Stimulated activated CD4-positive, alpha-beta T cell treated with anti-CD3 and anti-CD28 coated beads, Interleukin-4, amount 100 ng/mL, for 4 hours (primary cell): ENCODE measurements at regions not wholly inside any gene's neighbourhood (a gene's known extent, or its start where the extent isn't known, plus 50 kb on each side); places are given as distances from the start of the nearest gene placed in this dataset.
"Not testable (repeated sequence)": the region's sequence is repeated elsewhere in the genome, so short reads cannot be mapped to it uniquely, and the experiment has no call there.

Source experiments
- DNase-seq, 2 experiments: peaks; one replicate each; pipeline ENCODE4 v3.0.0-alpha.2; 2020

DNA sequence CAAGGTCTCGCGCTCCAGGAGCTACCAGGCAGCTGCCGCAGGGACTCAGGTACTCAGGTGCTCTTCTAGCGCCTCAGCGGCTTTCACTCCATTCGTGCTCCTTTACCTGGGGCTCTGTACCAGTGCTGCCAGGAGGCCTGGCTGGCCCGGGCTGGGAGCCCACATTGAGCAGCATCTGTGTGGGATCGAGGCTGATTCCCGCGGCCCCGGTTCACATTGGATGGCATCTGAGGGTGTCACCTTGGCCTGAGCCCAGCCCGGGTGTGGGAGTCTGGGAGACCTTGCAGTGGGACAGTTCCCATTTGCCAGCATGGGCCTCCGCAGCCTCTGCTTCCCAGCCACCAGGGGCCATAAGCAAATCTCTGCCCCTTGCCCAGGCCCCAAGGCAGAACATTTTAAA lies 96.9 kb downstream of the NPIPB11 start:
- DNase-seq, result not testable (repeated sequence)

DNA sequence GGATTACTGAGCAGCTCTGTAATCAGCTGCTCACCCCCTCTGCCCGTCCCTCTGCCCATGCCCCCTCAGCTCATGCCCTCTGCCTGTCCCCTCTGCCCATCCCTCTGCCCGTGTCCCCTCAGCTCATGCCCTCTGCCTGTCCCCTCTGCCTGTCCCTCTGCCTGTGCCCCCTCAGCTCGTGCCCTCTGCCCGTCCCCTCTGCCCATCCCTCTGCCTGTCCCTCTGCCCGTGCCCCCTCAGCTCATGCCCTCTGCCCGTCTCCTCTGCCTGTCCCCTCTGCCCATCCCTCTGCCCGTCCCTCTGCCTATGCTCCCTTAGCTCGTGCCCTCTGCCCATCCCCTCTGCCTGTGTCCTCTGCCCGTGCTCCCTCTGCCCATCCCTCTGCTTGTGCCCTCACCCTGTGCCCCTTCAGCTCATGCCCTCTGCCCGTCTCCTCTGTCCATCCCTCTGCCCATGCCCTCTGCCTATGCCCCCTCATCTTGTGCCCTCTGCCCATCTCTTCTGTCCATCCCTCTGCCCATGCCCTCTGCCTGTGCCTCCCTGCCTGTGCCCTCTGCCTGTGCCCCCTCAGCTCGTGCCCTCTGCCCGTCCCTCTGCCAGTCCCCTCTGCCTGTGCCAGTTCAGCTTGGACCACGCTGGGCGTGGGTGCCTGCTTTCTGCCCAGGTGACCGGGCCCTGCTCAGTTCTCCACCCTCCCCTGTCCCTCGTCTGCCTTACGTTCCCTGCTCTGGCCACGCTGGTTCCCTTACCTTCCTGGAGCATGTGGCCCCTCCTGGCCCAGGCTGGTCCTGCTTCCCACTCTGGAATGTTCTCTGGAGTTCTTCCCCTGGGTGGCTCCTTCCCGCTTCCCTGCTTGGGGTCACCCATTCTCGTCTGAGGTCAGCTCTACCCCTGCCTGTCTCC lies 97.6 kb downstream of the NPIPB11 start:
- DNase-seq, result no peak

DNA sequence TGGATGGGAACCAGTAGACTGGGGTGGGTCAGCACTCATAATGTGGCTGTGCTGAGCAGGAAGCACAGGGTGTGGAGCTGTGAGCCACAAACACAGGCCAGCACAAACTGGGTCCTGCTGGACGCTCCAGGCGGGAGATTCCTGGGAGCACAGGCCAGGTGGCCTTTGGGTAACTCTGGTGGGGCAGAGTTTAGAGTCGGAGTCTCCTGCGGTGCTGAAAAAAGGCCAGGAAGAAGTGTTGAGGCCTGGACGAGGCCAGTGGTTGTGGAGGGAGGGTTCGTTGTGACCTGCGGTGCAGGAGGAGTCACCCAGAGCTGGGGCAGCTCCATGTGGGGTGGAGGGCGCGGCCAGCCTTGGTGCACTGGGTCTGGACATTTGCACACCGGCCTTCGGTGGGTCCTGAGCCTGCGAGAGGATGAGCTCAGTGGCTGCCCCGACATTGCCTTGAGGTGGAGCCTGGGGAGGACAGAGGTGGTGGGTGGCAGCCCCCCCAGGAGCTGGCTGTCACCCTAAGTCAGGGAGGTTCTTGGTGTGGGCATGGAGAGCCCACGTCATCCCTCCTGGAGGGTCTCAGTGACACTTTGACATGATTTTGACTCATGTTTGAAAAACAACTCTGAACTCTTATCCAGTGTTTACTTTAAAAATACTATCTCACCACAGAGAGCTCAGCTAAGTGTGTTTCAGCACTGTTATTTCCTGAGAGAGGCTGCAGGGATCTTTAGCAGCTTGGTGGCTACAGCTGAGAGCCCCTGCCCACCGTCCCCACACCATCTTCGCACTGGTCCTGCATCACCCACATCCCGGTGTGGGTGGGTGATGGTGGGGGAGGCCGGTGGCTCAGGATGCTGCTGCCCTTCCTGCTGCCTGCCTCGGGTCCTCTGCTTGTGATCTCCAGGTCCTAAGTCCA lies 98.7 kb downstream of the NPIPB11 start:
- DNase-seq, result no peak

DNA sequence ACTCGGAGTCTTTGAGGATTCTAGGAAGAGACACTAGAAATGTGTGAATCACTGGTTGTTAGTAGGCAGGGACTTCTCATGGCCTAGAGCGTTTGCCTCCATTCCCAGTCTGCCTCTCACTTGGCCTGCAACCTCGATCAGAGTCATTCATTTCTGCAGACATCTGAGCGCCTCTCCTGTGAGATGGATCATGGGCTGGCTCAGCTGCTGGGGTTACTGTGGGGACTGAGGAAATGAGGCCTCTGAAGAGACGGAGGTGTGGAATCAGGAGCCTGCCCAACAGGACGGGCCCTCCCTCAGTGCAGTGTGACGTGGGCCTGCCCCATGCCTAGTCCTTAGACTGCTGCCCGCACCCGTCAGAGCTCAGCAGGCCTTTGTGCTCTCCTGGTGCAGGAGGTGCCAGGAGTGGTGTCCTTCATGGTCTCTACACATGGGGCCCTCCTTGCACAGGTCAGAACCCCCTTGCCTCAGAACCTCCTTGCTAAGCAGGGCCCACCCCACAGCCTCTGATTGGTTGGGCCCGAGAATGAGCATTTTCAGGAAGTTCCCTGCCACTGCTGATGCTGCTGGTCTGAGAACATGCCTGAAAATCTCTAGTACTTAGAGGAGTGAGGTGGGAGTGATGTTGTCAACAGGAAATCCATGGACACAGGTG lies 99.4 kb downstream of the NPIPB11 start:
- no peak for DNase-seq

DNA sequence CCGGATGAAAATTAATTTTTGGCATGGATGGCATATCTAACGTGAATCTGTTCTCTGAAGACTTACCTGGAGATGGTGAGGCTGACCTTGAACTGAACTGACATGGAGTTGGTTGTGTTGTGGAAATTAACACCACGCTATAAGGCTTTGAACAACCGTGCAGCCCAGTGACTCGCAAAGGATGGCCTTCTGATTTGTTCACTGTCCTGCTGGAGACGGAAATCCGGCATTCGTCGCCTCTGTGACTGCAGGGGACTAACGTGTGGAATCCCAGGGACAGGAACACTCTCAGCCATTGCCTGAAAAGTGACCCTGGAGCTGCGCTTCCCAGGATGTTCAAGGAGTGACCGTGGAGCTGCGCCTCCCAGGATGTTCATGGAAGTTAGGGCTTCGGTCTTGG lies 100.3 kb downstream of the NPIPB11 start:
- DNase-seq, result no peak

DNA sequence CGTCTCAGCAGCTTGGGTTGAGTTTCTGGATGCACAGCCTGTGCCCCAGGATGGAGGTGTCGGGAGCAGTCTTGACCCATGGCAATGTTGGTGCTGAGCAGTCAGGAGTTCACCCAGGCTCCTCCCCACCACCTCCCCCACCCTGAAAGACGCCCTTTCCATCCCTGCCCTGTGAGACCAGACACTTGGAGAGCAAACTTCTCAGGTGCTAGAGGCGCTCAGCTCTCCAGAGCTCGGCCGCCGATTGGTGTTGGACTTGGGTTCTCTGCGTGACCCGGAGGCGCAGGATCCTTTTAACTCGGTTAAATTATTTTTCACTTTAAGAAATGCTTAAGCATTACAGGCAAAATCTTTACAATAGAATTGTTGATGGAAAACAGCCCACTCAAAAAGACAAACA lies 101.5 kb downstream of the NPIPB11 start:
- DNase-seq, result not testable (repeated sequence)

DNA sequence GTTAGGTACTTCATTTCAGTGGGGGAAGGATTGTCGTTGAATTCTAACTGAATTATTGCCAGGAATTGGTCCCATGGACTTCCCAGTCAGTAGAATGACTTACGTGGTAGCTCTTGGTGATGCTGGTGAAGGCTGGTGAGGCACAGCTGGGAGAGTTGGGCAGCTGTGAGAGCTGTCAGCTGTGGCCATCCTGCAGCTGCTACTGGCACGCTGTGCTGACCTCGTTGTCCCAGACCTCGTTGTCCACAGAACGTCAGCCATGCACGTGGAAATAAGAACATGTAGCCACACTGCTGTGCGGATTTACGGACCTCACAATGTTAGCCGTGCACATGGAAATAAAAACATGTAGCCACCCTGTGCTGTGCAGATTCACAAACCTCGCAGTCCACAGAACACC lies 102.3 kb downstream of the NPIPB11 start:
- no peak for DNase-seq

DNA sequence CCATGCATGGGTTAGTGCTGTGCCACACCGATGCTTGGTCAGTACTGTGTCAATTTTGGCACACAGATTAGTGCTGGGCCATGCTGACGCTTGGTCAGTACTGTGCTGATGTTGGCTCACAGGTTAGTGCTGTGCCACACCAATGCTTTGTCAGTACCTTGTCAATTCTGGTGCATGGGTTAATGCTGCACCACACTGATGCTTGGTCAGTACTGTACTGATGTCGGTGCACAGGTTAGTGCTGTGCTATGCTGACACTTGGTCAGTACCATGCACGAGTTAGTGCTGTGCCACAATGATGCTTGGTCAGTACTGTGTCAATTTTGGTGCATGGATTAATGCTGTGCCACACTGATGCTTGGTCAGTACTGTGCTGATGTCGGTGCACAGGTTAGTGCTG lies 103.0 kb downstream of the NPIPB11 start:
- no peak for DNase-seq

DNA sequence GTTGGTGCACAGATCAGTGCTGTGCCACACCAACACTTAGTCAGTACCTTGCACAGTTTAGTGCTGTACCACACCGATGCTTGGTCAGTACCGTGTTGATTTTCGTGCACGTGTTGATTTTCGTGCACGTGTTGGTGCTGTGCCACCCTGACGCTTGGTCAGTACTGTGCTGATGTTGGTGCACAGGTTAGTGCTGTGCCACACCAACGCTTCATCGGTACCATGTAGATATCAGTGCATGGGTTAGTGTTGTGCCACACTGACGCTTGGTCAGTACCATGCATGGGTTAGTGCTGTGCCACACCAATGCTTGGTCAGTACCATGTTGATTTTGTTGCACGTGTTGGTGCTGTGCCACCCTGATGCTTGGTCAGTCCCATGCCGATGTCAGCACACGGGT lies 103.5 kb downstream of the NPIPB11 start:
- no peak for DNase-seq

DNA sequence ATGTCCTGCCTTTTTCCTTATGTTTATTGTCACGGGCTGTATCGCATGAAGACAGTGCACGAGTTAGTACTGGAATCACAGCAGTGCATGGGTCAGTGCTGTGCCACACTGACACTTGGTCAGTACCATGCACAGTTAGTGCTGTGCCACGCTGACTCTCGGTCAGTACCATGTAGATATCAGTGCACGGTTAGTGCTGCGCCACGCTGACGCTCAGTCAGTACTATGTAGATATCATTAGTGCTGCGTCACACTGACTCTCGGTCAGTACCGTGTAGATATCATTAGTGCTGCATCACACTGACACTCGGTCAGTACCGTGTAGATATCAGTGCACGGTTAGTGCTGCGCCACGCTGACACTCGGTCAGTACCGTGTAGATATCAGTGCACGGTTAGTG lies 104.1 kb downstream of the NPIPB11 start:
- DNase-seq, result not testable (repeated sequence)

DNA sequence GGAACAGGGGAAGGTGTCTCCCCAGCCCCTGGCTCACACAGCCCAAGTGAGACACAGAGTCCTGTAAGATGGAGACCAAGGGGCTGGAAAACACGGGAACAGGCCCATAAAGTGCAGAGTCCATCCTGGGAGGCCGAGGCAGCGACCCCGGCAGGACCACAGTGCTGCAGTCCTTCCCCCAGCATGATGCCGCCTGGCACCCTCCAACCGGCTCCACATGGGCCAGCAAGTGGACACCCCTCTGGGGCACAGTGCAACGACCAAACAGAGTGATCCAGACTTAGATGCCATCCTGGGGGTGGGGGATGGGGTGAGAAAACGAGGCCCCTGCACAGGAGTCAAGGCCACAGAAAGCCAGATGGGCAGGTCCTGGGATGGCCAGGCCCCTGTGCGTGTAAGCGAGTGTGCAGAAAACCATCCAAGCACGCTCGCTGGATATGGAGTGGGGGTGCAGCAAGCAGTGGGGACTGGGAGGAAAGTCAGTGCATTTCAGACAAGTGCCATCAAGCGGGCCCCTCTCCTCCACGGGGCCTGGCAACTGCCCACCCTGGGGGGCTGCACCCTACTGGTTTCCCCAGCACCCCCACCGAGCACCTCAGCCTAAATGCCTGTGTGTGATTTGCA lies 104.7 kb downstream of the NPIPB11 start:
- not testable (repeated sequence) for DNase-seq

DNA sequence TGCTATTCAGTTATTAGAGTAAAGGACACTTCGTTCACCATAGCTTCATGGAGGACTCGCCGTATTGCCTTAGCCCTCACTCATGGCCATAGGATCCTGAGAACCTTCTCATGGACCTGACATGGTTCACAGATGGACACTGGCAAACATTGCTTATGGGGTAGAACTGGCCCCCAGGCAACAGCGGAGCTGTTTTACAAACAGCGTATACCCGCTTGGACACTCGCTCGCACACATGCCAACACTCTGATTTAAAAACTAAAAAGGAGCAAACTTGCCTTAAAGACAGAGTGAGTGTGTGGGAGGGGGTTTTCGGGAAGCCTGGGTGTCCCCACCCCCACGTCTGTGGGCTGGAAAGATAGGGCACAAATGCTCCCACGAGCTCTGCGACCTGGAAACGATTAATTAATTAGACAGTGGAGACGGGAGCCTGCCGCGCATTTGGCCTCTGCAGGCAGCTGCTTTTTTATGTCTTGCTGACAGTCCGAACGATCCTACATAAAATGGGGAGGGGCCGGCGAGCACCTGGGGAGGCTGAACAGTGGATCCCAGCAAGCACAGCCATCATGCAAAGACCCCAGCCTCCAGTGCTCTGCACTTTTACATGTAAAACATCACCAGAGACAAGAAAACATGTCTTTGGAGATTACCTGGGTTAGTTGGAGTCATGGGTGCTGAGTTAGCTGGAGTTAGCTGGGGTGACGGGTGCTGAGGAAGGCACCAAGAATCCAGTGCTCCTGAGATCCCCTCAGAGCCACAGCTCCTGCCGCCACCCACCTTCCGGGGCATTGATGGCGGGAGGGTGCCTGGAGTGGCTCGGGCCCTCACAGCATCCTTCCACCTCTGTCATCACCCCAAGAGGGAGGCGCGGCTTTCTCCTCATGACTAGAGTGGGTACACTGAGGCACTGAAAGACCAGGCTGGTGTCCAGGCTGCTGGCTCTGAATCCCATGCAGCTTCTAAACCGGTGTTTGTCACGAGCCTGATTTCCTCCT lies 105.7 kb downstream of the NPIPB11 start:
- not testable (repeated sequence) for DNase-seq

DNA sequence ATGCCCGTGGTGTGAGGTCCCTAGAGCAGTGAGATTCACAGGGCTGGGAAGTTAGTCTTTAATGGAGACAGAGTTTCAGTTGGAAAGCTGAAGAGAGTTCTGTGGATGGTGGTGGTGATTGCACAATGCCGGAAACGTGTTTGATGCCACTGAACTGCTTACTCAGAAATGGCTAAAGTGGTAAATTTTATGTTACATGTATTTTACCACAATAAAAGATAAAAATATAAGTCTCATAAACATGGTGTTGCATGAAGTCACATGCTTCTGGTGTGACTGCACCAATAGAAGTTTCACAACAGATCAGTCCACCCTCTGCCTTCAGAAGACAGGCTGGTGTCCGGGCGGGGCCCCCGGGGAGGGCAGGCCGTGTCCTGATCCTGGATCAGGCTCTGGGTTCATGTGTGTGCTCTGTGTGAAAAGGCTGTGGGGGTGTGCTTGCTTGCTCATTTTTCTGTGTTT lies 106.5 kb downstream of the NPIPB11 start:
- not testable (repeated sequence) for DNase-seq

DNA sequence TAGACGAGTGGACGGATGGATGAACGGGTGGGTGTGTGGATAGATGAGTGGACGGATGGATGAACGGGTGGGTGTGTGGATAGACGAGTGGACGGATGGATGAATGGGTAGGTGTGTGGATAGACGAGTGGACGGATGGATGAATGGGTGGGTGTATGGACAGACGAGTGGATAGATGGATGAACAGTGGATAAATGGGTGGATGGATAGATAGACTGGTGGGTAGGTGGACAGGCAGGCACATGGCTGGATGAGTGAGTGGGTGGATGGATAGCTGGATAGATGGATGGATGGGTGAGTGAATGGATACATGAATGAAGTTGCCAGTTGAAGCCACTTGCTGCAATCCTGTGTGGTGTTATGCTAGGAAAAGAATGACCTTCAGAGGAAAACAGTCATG lies 107.5 kb downstream of the NPIPB11 start:
- not testable (repeated sequence) for DNase-seq

DNA sequence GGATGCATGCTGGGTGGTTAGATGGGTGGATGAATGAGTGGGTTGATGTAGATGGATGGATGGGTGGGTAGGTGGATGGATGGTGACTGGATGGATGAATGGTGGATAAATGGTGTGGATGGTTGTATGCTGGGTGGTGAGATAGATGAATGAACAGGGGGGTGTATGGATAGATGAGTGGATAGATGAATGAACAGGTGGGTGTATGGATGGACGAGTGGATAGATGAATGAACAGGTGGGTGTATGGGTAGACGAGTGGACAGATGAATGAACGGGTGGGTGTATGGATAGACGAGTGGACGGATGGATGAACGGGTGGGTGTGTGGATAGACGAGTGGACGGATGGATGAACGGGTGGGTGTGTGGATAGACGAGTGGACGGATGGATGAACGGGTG lies 108.2 kb downstream of the NPIPB11 start:
- not testable (repeated sequence) for DNase-seq

DNA sequence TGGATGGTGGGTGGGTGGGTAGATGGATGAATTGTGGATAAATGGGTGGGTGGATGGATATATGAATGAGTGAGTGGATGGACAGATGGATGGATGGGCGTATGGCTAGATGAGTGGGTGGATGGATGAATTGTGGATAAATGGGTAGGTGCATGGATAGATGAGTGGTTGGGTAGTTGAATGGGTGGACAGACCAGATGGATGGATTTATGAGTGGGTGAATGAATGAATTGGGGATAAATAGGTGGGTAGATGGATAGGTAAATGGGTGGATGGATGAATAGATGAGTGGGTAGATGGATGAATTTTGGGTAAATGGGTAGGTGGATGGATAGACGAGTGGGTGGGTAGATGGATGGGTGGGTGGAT lies 108.7 kb downstream of the NPIPB11 start:
- not testable (repeated sequence) for DNase-seq

DNA sequence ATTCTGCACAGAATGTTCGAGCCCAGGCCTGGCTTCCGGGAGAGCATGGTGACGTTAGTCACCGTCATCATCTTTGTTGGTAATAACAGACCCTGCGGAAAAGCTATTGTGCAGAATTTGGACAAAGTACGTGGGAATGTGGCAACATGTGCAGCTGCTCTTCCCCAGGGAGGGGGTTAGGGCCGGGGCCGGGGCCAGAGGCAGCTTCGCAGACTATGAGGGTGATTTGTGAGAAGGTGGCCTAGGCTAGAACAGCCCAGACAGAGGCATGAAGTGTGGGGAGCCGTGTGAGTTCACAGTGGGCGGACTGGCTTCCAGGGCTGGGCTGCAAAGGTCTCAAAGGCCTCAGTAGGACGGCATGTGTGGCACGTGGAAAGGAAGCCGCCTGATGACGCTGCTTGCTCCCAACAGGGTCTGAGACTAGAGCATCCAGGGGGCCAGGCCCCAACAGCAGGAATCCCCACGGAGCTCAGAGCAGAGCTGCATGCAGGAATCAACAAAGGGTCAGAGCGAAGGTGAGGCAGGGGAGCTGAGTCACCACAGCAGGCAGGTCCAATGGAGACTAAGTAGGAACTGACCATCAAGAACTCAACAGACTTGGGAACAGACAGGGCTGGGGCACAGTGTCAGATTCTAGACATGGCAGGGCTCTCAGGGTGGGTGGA lies 109.2 kb downstream of the NPIPB11 start:
- DNase-seq, result not testable (repeated sequence)

DNA sequence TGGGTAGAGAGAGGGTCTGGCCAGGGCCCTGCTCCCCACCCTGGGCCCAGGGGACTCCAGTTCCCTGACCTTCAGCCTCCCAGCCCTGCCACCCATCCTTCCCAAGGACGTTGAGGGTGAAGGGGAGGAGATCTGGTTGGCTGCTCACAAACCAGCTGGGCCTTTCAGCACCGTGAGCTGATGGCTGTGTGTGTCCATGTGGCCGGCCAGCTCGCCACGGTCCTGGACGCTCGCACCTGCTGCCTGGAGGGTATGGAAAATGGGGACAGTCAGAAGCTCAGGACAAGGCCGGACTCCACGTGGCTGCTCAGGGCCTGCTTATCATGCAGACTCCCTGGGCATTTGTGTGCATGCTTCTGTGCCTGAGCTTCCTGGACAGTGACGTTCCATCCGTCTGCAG lies 110.3 kb downstream of the NPIPB11 start:
- not testable (repeated sequence) for DNase-seq

DNA sequence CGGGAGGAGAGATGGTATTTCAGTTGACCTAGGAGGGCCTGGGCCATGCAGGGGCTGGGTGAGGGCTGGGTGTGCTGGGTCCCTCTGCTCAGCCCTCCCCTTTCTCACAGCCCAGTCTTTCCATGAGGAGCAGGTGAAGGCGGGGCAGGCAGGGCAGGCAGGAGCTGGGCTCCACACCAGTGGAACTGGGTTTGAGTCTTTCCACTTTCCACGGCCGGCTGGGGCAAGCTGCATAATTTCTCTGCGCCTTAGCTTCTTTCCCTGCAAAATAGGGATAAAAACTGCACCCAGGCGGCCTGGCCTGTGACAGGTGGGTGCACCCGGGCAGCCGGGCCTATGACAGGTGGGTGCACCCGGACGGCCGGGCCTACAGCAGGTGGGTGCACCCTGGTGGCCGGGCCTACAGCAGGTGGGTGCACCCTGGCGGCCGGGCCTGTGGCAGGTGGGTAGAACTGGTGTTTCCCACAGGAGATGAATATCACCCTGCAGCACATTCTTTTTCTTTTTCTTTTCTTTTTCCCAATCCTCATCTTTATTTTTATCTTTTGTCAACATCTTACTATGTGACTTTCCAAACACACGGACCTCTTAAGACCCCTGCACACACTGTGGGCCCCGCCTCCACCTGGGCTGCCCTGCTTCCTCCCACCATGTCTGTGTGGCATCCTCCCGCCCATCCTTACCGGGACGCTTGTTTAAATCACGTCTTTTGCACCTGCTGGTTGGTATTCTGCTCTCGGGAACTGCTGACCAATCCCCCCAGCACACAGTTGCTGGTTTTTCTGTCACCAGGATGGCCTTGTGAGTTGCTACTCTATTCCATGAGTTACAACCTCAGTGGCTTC lies 111.3 kb downstream of the NPIPB11 start:
- not testable (repeated sequence) for DNase-seq
